ENCODE measurements at regions not wholly inside any gene's neighbourhood (a gene's known extent, or its start where the extent isn't known, plus 50 kb on each side); places are given as distances from the start of the nearest gene placed in this dataset.

- no peak overlapping the region for H3K4me3 Mint-ChIP-seq
- ATAC-seq = no peak
These were observed 204.3 kb downstream of the PCDH7 start for GRCh38 chr4:30924495-30924894.

DNA sequence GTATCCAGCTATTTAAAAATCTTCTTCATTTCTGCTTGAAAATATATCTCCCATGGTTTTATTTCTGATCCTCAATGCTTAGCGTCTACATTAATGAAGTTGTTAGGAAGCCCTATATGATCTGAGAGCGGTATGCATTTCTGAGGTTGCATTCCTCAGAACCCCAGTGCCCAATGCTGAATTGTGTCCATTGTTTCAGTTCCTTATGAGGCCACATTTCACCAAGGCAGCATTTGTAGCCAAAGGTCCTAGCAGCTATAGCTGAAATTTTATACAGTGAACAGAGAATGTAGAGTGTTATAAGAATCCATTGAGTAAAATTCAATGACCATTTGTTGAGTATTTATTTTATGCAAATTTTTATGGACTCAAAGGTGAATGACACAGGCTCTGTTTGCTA is 209.5 kb downstream of the PCDH7 start:
- Mint-ChIP-seq H3K27ac (no peak overlapping the region), H3K9me3 (peaks cover 15 to 21% of the 10 kb centered on the region in 2 donors), H3K4me1 (no peaks in the 10 kb centered on the region), H3K4me3 (no peak overlapping the region), H3K27me3 (no peaks in the 10 kb centered on the region)
- ATAC-seq (no peak), DNase-seq (no peak)

More at GRCh38 chr4:30924495-30924894, 204.3 kb downstream of the PCDH7 start:
- Mint-ChIP-seq H3K27ac (no peak overlapping the region), H3K9me3 (peaks cover 0 to 8% of the 10 kb centered on the region in 2 donors), H3K27me3 (no peaks in the 10 kb centered on the region), H3K4me1 (no peaks in the 10 kb centered on the region)
- no peak for DNase-seq

DNA sequence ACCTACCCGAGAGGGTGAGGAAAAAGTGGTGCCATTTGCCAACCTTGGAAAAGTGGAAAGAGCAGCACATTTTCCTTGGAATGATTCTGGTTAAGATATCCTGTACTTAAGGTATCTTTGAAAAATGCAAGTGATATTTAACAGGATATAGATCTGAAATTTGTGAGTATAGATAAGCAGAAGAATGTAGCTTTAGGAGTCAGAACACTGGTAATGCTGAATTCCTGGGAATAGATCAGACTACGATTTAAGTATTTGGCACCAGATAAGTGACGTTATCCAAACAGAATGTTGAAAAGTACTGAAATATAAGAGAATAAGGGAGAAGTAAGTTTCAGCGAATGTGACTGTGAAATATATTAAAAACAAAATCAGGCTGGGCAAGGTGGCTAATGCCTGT is 210.1 kb downstream of the PCDH7 start:
- DNase-seq = no peak
- no peak overlapping the region for H3K4me3 Mint-ChIP-seq
- H3K27ac Mint-ChIP-seq = no peak overlapping the region
- no peaks in the 10 kb centered on the region for H3K27me3 Mint-ChIP-seq
- ATAC-seq = no peak
- no peaks in the 10 kb centered on the region for H3K4me1 Mint-ChIP-seq
- peaks cover 15 to 16% of the 10 kb centered on the region in 2 donors for H3K9me3 Mint-ChIP-seq

GRCh38 chr4:30932581-30932980 is 212.4 kb downstream of the PCDH7 start:
- H3K27ac Mint-ChIP-seq = no peak overlapping the region
- H3K4me3 Mint-ChIP-seq = no peak overlapping the region
- H3K9me3 Mint-ChIP-seq = peaks cover 14 to 15% of the 10 kb centered on the region in 2 donors
- H3K4me1 Mint-ChIP-seq = no peaks in the 10 kb centered on the region
- H3K27me3 Mint-ChIP-seq = no peaks in the 10 kb centered on the region
- DNase-seq (no peak), ATAC-seq (no peak)

DNA sequence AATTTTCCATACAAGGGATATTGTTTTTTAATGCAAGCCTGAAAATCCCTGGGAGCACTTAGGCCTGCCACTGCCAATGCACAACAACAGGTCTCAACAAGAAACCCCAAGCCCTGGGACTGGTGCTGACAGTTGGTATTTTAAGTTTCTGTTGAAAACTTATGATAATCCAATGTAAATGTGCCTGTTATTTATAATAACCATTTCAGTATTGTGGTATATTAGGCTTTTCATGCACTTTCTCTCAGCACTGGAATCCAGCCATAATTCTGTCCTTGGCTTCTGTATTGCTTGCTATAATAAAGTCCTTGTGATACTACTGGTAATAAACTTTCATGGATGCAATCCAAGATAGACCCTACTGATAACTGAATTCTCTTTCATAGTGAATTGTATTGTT is 218.9 kb downstream of the PCDH7 start:
- H3K27me3 Mint-ChIP-seq = no peaks in the 10 kb centered on the region
- H3K4me1 Mint-ChIP-seq = no peaks in the 10 kb centered on the region
- ATAC-seq (no peak), DNase-seq (no peak)
- no peak overlapping the region for H3K27ac Mint-ChIP-seq
- H3K4me3 Mint-ChIP-seq = no peak overlapping the region
- H3K9me3 Mint-ChIP-seq = peaks cover 0 to 4% of the 10 kb centered on the region in 2 donors

GRCh38 chr4:30939684-30940083 is 219.5 kb downstream of the PCDH7 start:
- no peak overlapping the region for H3K4me3 Mint-ChIP-seq
- ATAC-seq (no peak), DNase-seq (no peak)
- H3K27ac Mint-ChIP-seq = no peak overlapping the region
- no peaks in the 10 kb centered on the region for H3K9me3 Mint-ChIP-seq
- no peaks in the 10 kb centered on the region for H3K27me3 Mint-ChIP-seq
- no peaks in the 10 kb centered on the region for H3K4me1 Mint-ChIP-seq

- Mint-ChIP-seq H3K27me3 (no peaks in the 10 kb centered on the region), H3K4me1 (no peaks in the 10 kb centered on the region), H3K4me3 (no peak overlapping the region), H3K27ac (no peak overlapping the region), H3K9me3 (no peaks in the 10 kb centered on the region)
- ATAC-seq (no peak), DNase-seq (no peak)
These were observed 221.5 kb downstream of the PCDH7 start for GRCh38 chr4:30941641-30942040.

DNA sequence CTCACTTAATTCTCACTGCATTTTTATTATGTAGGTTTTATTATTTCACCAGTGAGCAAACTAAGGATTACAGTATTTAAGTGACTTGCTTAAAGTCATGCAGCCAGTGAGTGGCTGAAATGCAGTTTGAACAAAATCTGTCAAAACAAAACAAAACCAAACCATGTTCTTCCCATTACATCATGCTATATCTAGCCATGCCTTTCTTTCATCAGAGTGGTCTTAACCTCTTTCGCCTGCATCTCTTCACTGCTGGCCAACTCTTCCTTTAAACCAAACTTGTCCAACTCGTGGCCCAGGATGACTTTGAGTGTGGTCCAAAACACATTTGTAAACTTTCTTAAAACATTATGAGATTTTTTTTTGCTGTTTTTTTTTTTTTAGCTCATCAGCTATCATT is 223.2 kb downstream of the PCDH7 start:
- Mint-ChIP-seq H3K9me3 (no peaks in the 10 kb centered on the region), H3K4me1 (no peaks in the 10 kb centered on the region), H3K27me3 (no peaks in the 10 kb centered on the region), H3K4me3 (no peak overlapping the region), H3K27ac (no peak overlapping the region)
- ATAC-seq (no peak), DNase-seq (no peak)

DNA sequence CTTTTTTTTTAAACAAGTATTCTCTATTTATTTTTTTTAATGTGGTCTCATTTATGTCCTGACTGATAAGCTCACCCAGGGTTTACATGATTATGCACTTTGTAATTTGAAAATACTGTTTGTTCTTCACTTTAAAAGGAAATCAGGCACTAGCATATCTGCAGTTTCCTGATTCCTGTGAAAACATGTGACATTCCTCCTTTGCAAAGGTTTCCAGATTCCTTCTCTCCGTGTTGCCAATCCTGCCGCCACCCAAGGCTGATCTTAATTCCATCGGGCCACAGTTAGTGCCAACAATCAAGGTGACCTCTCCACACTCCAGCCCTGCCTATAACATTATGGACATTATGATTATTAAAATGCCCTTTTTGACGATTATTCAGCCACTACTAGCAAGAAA is 225.4 kb downstream of the PCDH7 start:
- H3K4me1 Mint-ChIP-seq = no peaks in the 10 kb centered on the region
- DNase-seq (no peak), ATAC-seq (no peak)
- H3K27ac Mint-ChIP-seq = no peak overlapping the region
- no peaks in the 10 kb centered on the region for H3K27me3 Mint-ChIP-seq
- H3K4me3 Mint-ChIP-seq = no peak overlapping the region
- no peaks in the 10 kb centered on the region for H3K9me3 Mint-ChIP-seq

- no peaks in the 10 kb centered on the region for H3K9me3 Mint-ChIP-seq
- H3K27ac Mint-ChIP-seq = no peak overlapping the region
- no peak overlapping the region for H3K4me3 Mint-ChIP-seq
- H3K4me1 Mint-ChIP-seq = no peaks in the 10 kb centered on the region
- ATAC-seq (no peak), DNase-seq (no peak)
- no peaks in the 10 kb centered on the region for H3K27me3 Mint-ChIP-seq
These were observed 226.1 kb downstream of the PCDH7 start for GRCh38 chr4:30946288-30946687.

DNA sequence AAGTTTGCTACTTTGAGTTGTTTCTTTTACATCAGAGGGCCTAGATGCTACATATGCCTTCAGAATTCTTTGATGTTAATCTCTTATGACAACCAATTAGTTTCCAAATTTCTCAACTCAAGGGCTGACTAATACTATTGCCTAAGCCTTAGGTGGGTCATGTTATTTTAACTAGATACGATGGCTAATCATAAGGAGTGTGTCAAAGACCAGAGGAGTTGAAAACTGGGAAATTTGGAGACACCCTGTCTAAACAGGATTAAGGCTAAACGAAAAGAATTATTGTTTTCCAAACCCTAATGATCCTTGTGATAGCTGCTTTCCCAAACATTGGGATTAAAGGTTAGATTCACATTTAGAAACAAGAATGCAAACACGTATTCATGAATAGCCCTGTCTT is 228.5 kb downstream of the PCDH7 start:
- Mint-ChIP-seq H3K27ac (no peak overlapping the region), H3K4me3 (no peak overlapping the region), H3K27me3 (no peaks in the 10 kb centered on the region), H3K9me3 (peaks cover 0 to 3% of the 10 kb centered on the region in 2 donors), H3K4me1 (no peaks in the 10 kb centered on the region)
- ATAC-seq (no peak), DNase-seq (no peak)

DNA sequence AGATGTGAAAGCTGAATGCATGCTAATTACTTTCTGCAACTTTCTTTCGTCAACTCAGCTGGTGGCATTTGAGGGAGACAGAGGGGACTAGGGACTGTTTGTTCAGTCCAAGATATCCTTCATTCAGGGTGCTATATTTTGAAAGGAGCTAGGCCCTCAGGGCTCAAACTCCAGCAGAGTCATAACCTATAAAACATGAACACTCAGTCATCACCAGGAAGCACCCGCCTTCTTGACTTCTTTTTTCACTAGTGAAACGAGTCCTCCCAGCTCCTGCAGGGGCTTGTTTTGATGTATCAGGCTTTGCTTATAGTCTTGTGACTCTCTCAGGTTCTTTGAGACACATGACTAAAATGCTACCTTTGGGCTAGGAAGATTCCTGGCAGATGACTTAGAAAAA is 230.6 kb downstream of the PCDH7 start:
- Mint-ChIP-seq H3K27me3 (no peaks in the 10 kb centered on the region), H3K4me1 (no peaks in the 10 kb centered on the region), H3K9me3 (peaks cover 0 to 3% of the 10 kb centered on the region in 2 donors), H3K4me3 (no peak overlapping the region), H3K27ac (no peak overlapping the region)
- DNase-seq (no peak), ATAC-seq (no peak)

- DNase-seq = no peak
- H3K27ac Mint-ChIP-seq = no peak overlapping the region
These were observed 232.5 kb downstream of the PCDH7 start for GRCh38 chr4:30952526-30953219.

DNA sequence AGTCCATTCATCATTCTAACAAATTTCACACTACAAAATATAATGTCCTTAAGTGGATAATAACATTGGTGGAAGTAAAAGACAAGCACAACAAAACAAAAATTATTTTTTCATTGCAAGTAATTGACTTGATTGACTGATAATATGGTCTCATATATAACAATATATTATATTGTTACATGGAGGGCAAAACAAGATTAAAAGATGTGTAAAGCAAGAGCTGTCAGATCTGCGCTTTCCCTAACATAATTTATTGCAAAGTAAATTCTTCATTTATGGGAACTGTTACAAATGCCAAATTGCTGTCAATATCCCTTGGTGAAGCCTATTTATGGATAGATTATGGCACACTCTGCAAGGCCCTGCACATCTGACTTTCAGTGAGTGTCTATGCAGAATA is 233.6 kb downstream of the PCDH7 start:
- ATAC-seq = no peak
- H3K4me3 Mint-ChIP-seq = no peak overlapping the region
- H3K9me3 Mint-ChIP-seq = peaks cover 0 to 3% of the 10 kb centered on the region in 2 donors
- no peak overlapping the region for H3K27ac Mint-ChIP-seq
- H3K27me3 Mint-ChIP-seq = no peaks in the 10 kb centered on the region
- DNase-seq = no peak
- H3K4me1 Mint-ChIP-seq = no peaks in the 10 kb centered on the region

More at GRCh38 chr4:30952526-30953219, 232.5 kb downstream of the PCDH7 start:
- Mint-ChIP-seq H3K4me3 (no peak overlapping the region), H3K27me3 (no peaks in the 10 kb centered on the region), H3K9me3 (peaks cover 0 to 3% of the 10 kb centered on the region in 2 donors), H3K4me1 (no peaks in the 10 kb centered on the region)
- no peak for ATAC-seq

GRCh38 chr4:30956916-30957315 is 236.7 kb downstream of the PCDH7 start:
- DNase-seq (no peak), ATAC-seq (no peak)
- H3K27me3 Mint-ChIP-seq = no peaks in the 10 kb centered on the region
- peaks cover 0 to 3% of the 10 kb centered on the region in 2 donors for H3K9me3 Mint-ChIP-seq
- no peaks in the 10 kb centered on the region for H3K4me1 Mint-ChIP-seq
- no peak overlapping the region for H3K4me3 Mint-ChIP-seq
- no peak overlapping the region for H3K27ac Mint-ChIP-seq

DNA sequence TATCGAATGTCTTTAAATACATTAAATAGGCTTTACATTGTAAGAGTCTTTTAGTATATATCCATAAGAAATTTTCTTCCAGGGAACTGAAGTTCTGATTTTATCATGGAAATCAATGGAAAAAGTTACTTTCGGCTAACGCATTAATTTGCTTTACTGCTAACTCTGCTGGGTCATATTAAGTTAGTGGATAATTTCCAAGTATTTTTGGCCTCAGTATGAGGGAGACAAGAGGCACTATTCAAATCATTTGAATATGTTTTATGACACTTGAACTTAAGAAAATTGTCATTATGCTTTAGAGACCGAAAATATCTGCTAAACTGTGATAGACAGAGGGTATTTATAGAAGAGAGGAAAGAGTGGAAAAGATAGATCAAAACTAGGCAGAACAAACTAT is 237.5 kb downstream of the PCDH7 start:
- Mint-ChIP-seq H3K9me3 (no peaks in the 10 kb centered on the region), H3K27me3 (no peaks in the 10 kb centered on the region), H3K4me1 (no peaks in the 10 kb centered on the region), H3K27ac (no peak overlapping the region), H3K4me3 (no peak overlapping the region)
- DNase-seq (no peak), ATAC-seq (no peak)

Data from stimulated activated naive CD8-positive, alpha-beta T cell treated with anti-CD3 and anti-CD28 coated beads, Interleukin-15, amount 100 ng/mL, for 72 hours (primary cell).